ENCODE measurements at regions not wholly inside any gene's neighbourhood (a gene's known extent, or its start where the extent isn't known, plus 50 kb on each side); places are given as distances from the start of the nearest gene placed in this dataset.

- intact Hi-C loops (cut with DNase I), result no loop called here
- no peak for DNase-seq (ENCODE audit: low spot score)
These were observed 307.7 kb upstream of the SLC10A2 start for GRCh38 chr13:103373916-103374315.

GRCh38 chr13:103371271-103371670, 305.1 kb upstream of the SLC10A2 start:
- intact Hi-C loops (cut with DNase I), result no loop called here
- DNase-seq (ENCODE audit: low spot score), result no peak

- intact Hi-C loops (cut with DNase I), result no loop called here
- no peak for DNase-seq (ENCODE audit: low spot score)
These were observed 304.6 kb upstream of the SLC10A2 start for GRCh38 chr13:103370790-103371189.

GRCh38 chr13:103358255-103358932, 292.2 kb upstream of the SLC10A2 start:
- no peak for DNase-seq (ENCODE audit: low spot score)
- intact Hi-C loops (cut with DNase I), result no loop called here

GRCh38 chr13:103356226-103356864, 290.1 kb upstream of the SLC10A2 start:
- intact Hi-C loops (cut with DNase I), result no loop called here
- no peak for DNase-seq (ENCODE audit: low spot score)

GRCh38 chr13:103354171-103354570, 288.0 kb upstream of the SLC10A2 start:
- DNase-seq (ENCODE audit: low spot score), result no peak
- intact Hi-C loops (cut with DNase I), result no loop called here

GRCh38 chr13:103351035-103351828, 285.0 kb upstream of the SLC10A2 start:
- intact Hi-C loops (cut with DNase I), result no loop called here
- no peak for DNase-seq (ENCODE audit: low spot score)

- DNase-seq (ENCODE audit: low spot score), result no peak
- intact Hi-C loops (cut with DNase I), result no loop called here
These were observed 283.9 kb upstream of the SLC10A2 start for GRCh38 chr13:103350147-103350546.

GRCh38 chr13:103349211-103349980, 283.2 kb upstream of the SLC10A2 start:
- no peak for DNase-seq (ENCODE audit: low spot score)
- intact Hi-C loops (cut with DNase I), result no loop called here

GRCh38 chr13:103335241-103335640, 269.0 kb upstream of the SLC10A2 start:
- intact Hi-C loops (cut with DNase I), result no loop called here
- no peak for DNase-seq (ENCODE audit: low spot score)

GRCh38 chr13:103331924-103332323, 265.7 kb upstream of the SLC10A2 start:
- no peak for DNase-seq (ENCODE audit: low spot score)
- intact Hi-C loops (cut with DNase I), result no loop called here

GRCh38 chr13:103328899-103329298, 262.7 kb upstream of the SLC10A2 start:
- intact Hi-C loops (cut with DNase I), result no loop called here
- DNase-seq (ENCODE audit: low spot score), result no peak

GRCh38 chr13:103326326-103326725, 260.1 kb upstream of the SLC10A2 start:
- no peak for DNase-seq (ENCODE audit: low spot score)
- intact Hi-C loops (cut with DNase I), result no loop called here

- DNase-seq (ENCODE audit: low spot score), result no peak
- intact Hi-C loops (cut with DNase I), result no loop called here
These were observed 259.5 kb upstream of the SLC10A2 start for GRCh38 chr13:103325672-103326071.

- intact Hi-C loops (cut with DNase I), result no loop called here
- DNase-seq (ENCODE audit: low spot score), result no peak
These were observed 258.4 kb upstream of the SLC10A2 start for GRCh38 chr13:103324641-103325040.

- no peak for DNase-seq (ENCODE audit: low spot score)
- intact Hi-C loops (cut with DNase I), result no loop called here
These were observed 249.5 kb upstream of the SLC10A2 start for GRCh38 chr13:103315711-103316110.

- intact Hi-C loops (cut with DNase I), result no loop called here
- no peak for DNase-seq (ENCODE audit: low spot score)
These were observed 246.2 kb upstream of the SLC10A2 start for GRCh38 chr13:103312467-103312866.

- DNase-seq (ENCODE audit: low spot score), result no peak
- intact Hi-C loops (cut with DNase I), result no loop called here
These were observed 242.4 kb upstream of the SLC10A2 start for GRCh38 chr13:103308667-103309066.

GRCh38 chr13:103306163-103306562, 239.9 kb upstream of the SLC10A2 start:
- no peak for DNase-seq (ENCODE audit: low spot score)
- intact Hi-C loops (cut with DNase I), result no loop called here

Data from posterior vena cava (tissue), 2 donors.